GM18909 (cell line): ENCODE measurements at regions not wholly inside any gene's neighbourhood (a gene's known extent, or its start where the extent isn't known, plus 50 kb on each side); places are given as distances from the start of the nearest gene placed in this dataset.
"Not testable (repeated sequence)": the region's sequence is repeated elsewhere in the genome, so short reads cannot be mapped to it uniquely, and the experiment has no call there.

Experiments
- ATAC-seq: cut with Tn5 transposase; IDR thresholded peaks from one replicate; pipeline ENCODE4 v1.9.1; 2021; ENCODE audit warnings: mild to moderate bottlenecking; ENCODE audit not compliant: unreplicated experiment, poor library complexity

DNA sequence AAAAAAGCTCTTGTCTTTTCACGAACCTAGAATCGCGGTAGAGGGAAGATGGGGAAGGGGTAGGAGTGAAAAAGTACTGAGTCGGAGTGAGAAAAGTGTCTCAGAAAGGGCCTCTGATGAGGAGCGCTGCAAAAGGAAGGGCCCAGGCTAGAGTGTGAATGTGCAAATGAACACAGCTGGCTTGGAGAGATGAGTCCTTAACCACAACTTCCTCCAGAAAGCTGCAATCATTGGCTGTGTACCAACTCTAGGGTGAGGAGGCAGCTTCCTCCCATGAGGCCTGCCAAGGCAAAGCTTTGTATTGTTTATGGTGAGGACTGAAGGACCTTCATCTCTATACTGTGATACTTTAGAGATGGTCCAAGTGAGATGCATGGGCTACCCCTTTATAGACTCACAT lies 566.9 kb upstream of the ANO5 start:
- ATAC-seq: peak; percentile 54

DNA sequence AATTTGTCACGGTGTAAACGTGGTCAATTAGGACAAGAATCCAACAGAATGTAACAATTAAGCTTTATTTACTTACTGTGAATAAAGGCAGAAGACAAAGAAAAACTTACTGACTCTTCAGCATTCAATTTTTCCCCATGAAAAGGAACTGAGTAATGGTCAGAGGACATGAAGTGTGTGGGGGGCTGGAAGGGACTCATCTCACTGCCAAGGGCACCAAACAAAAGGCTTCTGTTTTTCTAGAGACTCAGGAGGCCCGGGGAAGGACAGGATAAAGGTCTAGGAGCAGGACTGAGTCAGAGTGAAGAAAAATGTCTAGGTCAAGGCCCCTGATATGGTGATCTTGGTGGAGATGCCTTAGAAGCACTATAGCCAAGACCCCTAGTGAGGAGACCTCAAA lies 564.2 kb upstream of the ANO5 start:
- no peak for ATAC-seq

DNA sequence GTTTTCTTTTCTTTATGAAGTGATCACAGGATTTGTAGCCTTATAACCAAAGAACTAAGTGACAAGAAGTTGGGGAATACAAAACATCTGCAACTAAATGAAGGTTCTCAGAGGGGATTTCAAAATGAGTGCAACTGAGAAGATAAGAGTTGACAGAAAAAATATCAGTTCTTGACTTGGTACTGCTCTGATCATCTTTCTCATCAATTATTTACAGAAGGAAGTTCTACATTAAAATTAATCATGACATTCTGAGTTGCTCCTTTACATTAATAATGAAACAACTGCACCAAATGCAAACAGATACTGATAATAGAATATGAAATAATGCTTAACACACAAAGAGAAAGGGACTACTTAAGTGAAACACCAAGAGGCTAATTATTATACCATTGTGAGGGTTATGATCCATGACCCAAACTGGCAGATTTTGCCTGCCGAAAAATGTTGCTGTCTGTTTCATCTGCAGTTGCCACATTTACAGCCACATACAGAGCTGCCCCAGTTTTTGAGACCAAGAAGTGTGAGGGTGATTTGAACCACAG lies 561.9 kb upstream of the ANO5 start:
- ATAC-seq: peak; percentile 52

DNA sequence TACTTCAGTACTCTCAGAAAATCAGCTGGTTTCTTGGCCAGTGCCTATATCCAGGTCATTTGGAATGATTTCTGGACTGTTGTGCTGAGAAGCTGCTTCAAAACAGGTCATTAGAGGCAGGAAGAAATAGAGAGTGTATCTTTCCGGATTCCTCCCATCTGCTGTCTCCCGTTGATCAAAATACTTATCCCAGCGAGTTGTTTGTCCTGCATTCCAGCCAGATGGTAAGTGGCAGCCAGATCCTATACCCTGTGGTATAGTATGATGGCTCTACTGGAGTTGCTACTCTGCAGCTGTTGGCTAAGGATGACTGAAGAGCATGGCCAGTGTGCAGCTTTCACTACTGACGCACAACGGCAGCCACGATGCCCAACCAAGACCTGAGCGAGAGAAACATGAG lies 560.9 kb upstream of the ANO5 start:
- ATAC-seq: no peak

DNA sequence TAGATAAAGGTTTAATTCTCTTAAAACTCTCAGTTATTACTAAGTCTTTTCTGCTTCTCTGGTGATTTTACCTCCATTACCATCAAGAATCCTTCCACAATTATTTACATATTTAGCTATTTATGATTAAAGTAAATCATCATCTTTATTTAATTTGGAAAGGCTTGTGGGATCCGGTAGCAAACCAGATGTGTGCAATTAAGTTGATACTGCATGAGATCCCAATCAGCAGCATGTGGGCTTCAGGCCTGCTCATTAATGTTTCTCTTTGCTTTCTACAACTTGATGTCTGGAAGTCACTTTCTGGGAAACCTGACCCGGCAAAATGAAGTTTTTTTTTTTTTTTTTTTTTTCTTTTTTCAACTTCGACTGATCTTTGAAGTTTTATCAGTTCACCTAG lies 558.4 kb upstream of the ANO5 start:
- no peak for ATAC-seq

DNA sequence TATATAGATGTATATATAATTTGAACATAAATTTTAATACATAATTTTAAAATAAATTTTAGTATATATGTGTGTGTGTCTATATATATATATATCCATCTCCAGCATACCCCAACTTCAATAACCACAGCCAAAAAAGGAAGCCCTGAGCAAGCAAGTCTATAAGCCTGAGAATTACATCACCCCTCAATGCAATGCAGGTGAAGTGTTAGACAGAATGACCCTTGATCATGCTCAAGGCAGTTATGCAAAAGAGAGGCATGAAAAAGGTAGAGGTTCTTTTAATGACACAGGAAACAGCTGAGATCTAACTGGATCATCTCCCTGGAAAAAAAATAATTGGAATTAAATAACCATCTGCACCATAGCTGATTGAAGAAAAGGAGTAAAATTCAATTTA lies 557.9 kb upstream of the ANO5 start:
- ATAC-seq: no peak

DNA sequence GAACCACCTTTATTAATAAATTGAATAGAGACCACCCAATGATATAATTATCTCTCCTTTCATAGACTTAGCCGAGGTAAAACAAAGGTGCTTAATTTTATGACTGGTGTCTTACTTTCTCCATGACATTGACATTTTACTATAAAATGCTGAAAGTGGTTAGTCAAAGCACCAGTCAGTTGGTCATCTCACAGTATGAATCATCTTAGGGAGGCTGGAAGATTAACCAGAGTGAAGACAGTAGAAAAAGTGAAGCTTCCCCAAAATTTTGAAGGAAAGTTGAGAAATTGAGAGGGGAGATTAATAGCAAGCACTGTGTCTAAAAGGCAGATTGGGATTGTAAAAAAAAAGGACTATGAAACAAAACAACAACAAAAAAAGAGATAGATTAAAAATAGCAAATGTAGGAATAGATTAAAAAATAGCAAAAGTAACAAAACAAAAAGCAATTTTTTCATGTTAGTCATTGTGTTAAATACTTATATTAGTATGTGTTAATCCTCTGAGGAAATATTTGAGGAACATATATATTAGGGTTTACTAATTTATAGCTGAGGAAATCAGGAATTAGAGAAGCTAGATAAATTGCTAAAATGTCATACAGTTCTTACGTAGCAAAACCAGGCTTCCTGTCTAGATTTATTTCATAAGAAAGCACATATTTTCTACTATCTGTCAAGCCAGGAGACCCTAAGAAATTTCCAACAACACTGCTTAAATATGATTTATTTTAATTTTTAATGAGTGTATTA lies 557.3 kb upstream of the ANO5 start:
- ATAC-seq: no peak

DNA sequence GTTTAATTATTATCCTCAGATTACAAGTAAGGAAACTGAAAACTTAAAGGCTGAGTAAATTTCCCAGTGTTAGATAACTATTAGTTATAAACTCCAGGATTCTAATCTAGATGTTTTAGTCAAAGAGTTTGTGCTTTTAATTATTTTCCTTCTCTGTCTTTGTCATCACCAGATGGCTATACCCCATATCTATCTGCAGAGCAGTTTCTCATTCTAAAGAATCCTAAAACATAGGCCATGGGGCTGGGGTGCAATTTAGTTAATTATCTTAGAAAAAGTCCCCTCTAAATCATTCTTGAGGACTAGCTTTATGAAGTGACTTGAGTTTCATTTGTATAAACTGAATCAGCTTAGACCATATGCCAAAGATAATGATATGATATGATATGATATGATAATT lies 556.3 kb upstream of the ANO5 start:
- no peak for ATAC-seq

DNA sequence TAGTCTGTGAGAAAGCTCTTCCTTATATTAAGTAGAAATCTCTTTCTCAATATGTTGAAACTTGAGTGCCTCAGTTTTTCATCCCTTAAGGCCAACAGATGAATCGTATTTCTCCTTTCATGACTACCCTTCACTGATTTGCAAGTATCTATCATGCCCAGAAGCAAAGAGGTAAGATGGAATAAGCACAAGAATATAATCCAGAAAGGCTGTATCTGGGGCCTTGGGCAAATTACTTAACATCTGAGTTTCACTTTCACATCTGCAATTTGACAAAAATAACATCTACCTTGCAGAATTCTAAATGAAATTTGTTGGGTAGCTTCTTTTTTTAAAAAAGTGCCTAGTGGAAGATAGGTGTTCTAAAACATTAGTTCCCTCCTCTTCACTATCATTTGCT lies 552.4 kb upstream of the ANO5 start:
- no peak for ATAC-seq

DNA sequence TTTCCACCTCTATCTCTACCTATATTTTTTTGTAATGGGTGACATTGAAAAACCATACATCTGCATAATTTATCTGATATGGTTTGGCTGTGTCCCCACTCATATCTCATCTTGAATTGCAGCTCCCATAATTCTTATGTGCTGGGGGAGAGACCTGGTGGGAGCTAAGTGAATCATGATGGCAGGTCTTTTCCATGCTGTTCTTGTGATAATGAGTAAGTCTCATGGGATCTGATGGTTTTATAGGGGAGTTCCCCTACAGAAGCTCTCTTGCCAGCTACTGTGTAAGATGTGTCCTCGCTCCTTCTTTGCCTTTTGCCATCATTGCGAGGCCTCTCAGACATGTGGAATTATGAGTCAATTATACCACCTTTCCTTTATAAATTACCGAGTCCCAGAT lies 551.0 kb upstream of the ANO5 start:
- no peak for ATAC-seq

DNA sequence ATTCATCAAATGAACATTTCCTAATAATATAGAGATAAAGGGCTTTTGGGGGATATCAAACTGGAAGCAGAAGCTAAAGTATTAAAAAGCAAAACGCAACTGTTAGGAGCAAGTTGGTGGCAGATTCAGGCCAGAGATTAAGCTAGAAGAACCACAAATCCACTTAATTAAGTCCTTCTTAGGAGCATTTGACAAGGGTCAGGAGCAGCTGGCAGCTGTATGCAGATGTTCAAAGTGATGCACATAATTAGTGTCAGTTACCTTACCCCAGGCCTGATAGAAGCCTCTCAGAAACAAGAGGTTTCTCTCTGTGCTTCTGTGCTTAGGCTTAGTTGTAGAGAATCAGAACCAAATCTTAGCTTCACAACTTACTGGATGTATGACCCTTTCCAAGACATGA lies 546.5 kb upstream of the ANO5 start:
- no peak for ATAC-seq

DNA sequence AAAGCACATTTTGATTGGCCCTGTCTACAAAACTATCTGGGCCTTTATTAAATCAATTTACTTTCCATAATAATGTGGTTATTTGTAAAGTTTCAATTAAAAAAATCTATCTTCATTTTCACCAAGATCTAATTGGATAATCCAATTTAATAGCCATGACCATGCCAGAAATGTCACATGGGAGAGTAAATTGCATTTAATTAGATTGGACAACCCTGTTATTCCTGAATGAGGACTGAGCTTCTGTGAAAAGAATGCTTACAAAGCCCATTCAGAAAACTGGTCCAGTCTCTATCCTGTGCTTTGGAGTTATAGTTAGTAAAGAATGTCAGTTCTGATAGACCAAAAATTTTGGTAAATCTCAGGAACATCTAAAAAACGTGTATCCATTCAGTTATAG lies 541.9 kb upstream of the ANO5 start:
- no peak for ATAC-seq

DNA sequence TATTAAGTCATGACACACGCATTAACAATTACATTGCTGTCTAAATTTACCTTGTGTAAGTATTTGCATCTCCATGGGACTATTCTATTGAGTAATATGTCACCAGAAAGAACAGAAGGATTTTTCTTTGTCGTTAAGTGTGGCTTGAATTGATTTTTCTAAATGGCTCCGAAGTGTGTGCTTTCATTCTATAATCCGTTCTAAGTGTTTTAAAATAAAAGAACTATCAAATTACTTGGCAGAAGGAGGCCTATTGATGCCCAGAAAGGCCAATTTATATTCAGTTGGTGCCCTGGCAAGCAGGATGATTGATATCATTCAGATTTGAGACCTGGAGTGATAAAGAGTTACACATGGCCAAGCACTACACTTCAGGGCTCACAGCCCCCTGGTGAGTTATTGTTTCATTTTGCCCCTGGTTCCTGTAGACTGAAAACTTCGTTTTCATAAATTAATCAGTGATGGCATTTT lies 538.9 kb upstream of the ANO5 start:
- ATAC-seq: no peak

DNA sequence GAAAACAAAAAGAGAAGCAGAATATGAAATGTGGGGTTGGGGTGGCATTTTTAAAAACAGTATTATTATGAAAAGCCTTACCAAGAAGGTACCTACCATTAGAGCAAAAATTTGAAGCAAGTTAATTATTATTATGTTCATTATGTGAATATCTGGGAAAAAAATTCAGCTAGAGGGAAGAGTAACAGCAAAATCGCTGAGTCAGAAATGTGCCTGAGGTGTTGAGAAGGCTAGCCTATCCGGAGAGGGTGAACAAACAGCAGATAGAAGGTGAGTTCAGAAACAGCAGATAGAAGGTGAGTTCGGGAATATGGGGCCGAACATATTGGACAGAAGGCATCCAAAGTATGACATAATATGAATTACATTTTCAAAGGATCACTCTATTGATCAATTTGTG lies 536.8 kb upstream of the ANO5 start:
- ATAC-seq: no peak

DNA sequence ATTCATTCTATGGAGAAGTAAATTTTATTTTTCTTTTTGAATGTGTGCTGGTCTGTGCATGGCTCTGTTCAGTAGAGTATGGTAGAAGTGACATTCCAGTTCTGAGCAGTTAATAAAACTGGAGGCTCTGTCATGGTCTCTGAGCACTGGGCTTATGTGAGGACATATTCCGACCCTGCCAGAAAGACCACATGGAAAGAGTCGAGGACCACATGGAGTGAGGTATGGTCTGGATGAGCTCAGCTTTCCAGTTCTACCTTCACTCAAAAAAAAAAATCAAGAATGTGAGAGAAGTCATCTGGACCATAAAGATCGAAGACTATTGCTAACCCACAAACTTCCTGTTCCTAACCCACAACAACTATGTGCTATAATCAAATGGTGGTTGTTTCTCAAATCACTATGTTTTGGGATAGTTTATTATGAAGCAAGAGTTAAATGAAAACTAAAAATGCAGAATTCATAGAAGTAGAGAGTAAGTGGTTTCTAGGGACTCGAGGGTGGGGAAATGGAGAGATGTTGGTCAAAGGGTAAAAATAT lies 534.2 kb upstream of the ANO5 start:
- no peak for ATAC-seq

DNA sequence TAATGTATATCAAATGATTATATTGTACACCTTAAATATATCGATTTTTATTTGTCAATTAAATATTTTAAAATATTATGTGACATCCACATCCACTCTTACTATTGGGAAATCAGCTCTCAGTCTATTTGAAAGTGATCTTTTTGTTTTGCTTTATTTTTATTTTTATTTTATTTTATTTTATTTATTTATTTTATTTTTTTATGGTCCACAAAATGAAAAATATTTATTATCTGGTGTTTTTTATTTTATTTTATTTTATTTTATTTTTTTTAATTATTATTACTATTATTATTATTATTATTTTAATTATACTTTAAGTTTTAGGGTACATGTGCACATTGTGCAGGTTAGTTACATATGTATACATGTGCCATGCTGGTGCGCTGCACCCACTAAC lies 533.5 kb upstream of the ANO5 start:
- not testable (repeated sequence) for ATAC-seq

DNA sequence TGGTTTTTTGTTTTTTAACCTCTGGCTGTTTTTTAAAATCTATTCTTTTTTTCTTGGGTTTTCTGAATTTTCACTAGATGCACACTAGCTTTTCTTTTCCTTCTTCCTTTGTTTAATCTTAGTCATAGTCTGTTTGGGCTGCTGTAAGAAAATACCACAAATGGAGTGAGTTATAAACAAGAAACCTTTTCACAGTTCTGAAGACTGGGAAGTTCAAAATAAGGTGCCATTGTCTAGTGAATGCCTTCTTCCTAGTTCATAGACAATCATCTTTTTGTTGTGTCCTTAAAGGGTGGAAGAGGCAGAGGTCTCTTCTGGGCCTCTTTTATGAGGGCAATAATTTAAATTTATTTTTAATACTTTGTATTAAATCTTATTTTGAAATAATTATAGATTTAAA lies 532.9 kb upstream of the ANO5 start:
- ATAC-seq: no peak

DNA sequence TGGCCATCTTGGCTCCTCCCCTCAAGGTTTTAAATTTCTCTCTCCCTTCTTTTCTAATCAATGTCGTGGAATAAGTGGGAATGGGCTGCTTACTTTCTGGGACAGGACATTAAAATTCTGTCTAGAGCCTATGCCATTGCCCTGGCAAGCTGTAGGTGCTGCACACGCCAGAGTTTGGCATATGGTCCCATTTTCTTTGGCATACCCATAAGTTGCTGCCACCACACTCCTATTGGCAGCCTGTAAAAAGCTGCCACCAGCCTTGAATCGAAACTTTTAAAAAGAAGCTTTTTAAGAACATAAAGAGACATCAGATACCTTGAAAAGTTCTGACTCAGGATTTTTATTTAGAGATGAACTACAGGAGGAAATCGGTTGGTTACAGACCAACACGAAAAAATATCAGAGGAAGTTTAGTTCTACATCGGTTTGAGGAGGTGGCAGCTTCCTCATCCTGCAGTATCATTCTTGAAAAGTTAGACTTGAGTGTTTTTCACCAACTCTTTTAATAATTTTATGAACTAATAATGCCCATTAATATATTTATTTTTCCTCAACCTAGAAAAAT lies 517.8 kb upstream of the ANO5 start:
- ATAC-seq: no peak

DNA sequence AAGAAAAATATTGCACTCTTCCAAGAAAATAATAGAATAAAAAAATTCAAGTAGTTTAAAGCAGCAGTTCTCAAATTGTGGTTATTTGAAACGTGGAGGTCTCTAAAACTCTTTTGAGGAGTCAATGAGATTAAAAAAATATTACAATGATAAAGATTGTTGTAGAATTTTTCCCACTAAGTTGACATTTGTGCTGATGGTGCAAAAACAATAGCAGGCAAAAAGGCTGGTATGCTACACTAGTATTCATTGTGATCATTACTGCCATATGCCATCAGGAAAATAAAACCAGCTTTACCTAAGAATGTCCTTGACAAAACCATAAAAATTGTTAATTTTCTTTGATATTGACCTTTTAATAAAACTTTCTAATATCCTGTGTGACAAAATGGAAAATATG lies 505.2 kb upstream of the ANO5 start:
- no peak for ATAC-seq

DNA sequence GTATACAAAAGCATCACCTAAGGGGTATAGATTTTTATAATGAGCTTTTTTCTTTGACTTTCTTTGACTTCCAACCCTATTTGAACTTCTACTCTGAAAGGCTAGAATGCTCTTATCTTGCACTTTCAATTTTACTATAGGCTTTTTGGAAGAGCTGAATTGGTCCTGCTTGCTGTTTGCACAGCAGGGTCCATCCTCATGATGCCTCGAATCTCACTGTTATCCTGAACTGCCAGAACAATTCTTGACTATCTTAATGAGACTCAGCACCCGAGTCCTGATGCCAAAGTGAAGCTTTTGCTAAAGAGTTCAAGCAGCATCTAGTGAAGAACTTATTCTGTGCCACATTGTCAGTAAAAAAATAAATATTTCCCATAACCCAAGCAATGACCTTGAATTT lies 488.3 kb upstream of the ANO5 start:
- ATAC-seq: no peak

DNA sequence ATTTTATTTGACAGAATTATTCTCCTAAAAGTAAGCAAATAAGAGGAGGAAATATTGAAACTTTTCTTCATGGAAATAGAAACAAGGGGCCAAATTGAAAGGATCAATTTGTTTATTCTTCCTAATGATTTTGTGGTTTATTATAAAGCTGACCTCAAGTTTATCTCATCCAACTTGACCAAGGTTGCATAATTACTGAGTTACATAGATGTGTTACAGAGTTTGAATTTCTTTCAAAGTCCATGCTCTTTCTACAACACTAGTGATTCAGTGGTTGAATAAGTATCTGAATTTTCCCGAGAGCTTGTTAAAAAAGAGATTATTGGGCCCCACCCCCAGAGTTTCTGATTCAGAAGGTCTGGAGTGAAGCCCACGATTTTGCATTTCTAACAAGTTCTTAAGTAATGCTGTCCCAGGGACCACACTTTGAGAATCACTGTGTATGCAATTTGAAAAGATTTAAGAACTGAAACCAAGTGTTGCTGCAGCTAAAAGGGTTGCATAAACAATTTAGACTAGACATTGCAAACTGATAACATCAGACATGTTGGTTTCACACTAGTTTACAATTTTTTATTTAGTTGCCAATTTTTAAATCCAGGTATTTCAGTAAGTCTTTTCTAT lies 485.7 kb upstream of the ANO5 start:
- no peak for ATAC-seq
